NCI-H146 treated with DMSO at 0.1 percent for 48 hours (cell line): ENCODE measurements at regions not wholly inside any gene's neighbourhood (a gene's known extent, or its start where the extent isn't known, plus 50 kb on each side); places are given as distances from the start of the nearest gene placed in this dataset.
"Not testable (repeated sequence)": the region's sequence is repeated elsewhere in the genome, so short reads cannot be mapped to it uniquely, and the experiment has no call there.

Experiments
- DNase-seq: peaks from one replicate; lab custom pipeline; 2025; ENCODE audit not compliant: unreplicated experiment; lab: John Stamatoyannopoulos, UW

DNA sequence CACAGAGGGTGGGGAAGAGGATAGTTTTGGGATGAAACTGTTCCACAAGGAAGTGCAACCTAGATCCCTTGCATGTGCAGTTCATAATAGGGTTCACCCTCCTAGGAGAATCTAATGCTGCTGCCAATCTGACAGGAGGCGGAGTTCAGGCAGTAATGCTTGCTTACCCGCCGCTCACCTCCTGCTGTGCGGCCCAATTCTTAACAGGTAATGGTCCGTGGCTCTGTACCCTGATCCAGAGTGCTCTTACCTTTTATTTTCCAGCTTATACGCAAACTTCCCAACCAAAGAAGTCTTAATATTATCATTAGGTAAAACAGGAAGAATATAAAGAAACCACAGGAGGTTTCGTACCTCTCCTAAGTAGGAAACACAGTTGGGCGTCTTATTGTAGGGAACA lies 82.7 kb upstream of the CD302 start:
- DNase-seq = no peak

DNA sequence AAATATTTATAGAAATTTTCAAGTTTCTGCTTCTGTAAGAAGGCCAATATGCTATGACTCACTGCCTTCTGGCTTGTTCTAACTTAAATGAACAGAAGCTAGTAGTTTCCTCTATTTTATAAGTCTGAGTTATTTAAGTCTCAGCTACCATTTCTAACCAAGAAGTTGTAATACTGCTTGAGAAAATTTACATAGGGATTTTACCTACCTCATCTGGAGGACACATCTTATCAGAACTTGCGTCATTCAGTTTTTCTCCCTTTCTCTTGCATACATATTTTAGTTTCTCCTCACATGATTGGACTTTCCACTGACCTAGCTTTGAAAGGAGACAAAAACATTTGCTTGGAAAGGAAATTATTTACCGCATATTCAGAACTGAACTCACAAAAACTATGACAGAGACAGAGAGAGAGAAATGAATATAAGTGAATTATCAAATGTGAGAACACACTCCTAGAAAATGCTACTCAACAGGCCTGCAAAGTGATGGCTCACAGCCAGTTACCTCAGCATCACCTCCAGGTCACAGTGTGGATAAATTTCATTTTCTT lies 81.1 kb upstream of the CD302 start:
- no peak for DNase-seq

DNA sequence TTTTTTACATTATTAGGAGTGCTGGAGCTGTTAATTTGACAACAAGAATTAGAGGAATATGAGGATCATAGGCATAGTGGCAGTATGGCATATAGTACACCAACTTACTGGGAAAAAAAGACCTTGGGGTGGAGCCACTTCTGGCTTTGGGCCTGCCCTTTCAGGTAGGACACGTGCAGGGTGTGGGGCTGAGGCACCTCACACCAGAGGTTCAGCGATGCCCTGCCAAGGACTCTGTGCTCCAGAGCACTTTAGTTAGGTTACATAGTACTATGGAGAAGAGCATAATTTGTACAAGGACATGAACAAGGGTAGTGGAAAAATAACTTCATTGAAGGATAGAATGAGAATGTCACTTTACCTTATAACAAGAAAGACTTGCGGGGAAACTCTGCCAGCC lies 77.1 kb upstream of the CD302 start:
- no peak for DNase-seq

DNA sequence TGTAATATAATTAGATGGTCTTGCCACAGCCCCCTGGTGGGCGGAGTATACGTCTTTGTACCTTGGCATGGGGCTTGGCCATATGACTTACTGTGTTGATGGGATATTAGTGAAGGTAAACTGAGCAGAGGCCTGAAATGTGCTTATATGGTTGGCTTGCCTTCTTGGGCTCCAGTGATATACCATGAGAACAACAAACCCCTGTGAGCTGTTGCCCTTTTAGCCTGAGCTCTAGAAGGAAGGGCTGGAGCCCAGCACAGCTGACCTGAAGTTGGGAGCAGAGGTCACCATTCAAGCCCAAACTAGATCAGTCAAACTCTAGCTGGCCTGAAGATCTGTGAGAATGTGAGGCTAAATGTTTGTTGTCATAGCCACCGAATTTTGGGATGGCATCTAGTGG lies 75.2 kb upstream of the CD302 start:
- DNase-seq = no peak

DNA sequence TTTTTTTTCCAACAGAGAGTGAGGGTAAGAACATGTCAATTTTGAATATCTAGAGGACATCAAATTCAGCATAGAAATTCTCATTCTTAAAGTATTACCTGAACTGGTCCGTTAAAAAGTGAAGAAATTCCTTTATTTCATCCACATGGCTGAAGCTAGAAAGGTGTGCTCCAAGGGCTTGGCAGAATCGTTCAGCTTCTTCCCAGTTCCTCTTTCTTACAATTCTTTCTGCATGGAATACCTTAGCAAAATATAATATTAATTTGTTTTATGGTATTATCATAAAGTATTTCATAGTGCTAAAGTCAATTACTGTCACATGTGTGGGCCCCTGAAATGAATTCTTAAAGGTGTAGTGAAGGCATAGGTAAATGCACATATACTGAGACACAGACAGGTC lies 74.3 kb upstream of the CD302 start:
- DNase-seq = no peak

DNA sequence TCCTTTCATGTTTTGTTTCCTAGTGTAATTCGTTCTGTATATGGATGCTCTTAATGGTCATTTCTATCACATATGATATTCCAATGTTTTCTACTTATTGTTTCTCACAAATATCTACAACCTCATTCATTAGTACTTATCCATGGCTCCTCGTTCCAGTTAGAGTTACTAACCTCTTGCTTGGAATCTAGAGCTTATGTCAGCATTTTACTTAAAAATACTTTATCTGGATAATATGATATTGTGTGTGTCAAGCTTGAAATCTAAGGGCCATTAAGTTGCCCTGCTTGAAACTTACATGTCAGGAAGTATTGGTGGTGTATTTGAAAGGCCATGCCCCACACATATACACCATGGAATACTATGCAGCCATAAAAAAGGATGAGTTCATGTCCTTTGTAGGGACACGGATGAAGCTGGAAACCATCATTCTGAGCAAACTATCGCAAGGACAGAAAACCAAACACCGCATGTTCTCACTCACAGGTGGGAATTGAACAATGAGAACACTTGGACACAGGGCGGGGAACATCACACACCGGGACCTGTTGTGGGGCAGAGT lies 70.7 kb upstream of the CD302 start:
- DNase-seq = not testable (repeated sequence)

DNA sequence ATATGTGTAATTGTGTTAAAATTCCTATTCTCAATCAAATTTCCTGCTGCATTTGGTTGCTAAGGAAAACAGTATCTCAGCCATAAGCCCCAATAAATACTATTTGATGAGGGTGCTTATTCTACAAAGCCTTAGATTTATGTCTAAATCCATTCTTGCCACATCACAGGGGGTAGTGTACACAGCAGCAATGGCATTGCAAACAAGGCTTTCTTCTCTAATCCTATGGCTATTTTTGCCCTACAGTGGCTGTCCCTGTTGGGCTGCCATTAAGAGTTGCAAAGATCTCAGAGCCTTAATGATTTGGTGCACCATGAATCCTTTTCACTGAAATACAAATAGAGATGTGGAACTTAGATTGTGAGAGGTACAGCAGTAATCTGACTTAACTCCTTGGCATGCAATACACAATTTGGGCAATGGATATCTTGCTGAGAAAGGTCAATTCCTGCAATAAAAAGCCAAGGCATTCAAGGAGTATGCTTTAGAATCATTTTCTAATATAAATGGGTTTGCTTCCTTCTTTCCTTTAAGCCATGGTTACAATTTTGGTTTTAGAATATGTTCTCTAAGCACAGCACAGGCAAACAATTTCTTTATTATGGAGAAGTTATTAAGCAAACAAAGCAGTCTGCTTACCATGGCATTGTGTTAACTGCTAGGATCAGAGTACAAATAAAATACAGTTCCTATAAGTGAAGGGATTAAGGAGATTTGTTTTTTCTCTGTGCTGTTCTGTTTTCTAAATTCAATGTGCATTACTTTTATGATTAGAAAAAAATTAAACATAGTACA lies 69.8 kb upstream of the CD302 start:
- peak; percentile 74 for DNase-seq

DNA sequence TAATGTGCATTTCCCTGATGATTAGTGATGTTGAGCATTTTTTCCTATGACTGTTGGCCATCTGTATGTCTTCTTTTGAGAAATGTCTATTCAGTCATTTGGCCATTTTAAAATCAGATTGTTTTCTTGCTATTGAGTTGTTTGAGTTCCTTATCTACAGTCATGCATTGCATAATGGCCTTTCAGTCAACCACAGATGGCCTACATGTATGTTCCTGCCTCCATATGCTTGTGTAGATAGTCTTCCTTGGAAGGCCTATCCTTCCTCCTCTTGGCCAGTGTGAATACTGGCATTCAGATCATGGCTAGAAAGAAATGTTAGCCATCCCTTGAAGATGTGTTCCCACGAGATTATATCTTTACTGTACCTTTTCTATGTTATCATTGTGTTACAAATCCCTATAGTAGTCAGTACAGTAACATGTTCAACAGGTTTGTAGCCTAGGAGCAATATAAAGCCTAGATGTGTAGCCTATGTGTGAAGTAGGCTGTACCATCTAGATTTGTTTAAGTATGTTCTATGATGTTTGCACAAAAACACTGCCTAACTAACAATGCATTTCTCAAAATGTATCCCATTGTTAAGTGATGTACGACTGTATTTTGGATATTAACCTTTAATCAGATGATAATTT lies 65.6 kb upstream of the CD302 start:
- no peak for DNase-seq

DNA sequence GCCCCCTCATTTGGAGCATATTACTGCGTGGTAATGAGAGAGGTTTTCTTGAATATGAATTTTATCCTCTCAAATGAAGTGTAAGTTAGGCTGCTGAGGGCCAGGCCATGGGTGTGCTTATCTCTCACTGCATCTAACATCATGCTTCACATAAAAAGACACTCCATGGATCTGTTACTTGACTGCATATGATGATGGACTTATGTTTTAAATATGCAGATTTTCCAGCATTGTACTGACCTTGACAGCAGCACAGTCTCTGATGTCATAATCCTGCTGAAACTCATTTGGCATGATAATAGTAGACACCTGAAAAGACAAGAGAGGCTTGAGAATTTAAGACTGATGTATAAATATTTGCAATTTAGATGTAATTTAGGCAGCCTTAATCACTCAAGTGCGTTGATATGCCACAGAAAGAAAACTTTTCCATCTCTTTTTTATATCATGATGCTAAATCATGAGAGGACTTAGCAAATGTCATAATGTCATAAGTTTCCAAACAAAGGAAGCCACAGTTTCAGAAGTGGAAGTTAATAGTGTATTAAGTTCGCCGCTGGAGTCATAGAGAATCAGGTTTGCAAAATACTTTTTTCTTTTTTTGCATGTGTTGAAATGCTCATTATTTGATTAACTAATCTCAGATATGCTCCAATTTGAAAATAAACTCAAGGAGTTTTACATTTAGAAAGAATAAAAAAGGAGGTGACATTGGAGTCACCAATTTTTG lies 62.7 kb upstream of the CD302 start:
- DNase-seq = no peak

DNA sequence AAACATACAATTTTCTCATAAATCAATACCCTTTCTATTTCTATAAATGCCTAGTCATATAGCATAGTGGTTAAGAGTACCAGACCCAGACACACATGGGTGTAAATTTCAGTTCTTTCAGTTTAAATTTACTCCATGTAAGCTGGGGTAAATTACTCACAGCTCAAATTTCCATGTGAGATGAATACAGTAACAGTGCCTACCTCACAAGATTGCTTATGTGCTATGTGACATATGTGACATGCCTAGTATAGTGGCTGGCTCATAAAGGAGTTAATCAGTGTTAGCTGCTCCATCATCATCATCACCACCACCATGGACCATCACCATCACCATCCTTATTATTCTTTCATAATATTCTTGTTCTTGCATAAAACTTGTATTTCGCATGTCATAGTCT lies 61.6 kb upstream of the CD302 start:
- no peak for DNase-seq

DNA sequence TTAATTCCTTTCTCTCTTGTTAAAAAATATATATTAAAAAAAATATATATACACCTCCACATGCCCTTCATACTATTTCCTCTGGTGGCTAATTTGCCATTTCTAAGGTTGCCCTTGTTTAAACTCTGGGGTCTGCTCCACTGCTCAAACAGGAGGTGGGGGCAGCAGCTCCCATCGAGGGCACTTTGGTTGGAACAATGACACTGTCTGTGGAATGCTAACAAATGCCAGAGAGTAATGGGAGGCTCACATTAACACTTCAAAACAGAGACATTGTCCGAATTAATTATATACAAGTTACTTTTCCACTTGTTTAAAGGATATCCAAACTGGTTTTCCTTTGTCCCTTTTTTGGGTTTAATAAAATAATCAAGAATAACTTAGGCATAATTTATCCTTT lies 58.8 kb upstream of the CD302 start:
- no peak for DNase-seq

DNA sequence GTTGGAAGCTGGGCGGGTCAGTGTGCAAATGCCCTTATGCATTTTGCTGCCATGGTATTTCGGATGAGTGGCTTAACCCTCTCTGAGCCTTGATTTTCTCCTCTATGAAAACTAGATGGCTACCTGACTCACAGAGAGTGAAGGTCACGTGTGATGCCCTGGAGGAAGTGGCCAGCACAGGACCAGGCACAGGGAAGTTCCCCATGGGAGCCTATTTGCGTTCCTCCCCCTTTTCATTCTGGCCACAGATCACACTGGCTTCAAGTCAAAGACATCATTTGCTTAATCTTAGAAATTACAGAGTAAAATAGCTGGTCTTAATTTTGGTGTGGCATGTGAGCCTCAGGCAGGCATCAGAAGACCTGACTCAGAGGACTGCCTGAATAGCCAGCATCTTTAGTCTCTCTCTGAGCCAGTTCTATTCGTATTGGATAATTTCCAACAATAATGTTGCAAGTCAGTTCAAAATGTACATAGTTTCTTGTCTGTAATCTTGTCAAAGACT lies 57.6 kb upstream of the CD302 start:
- no peak for DNase-seq

DNA sequence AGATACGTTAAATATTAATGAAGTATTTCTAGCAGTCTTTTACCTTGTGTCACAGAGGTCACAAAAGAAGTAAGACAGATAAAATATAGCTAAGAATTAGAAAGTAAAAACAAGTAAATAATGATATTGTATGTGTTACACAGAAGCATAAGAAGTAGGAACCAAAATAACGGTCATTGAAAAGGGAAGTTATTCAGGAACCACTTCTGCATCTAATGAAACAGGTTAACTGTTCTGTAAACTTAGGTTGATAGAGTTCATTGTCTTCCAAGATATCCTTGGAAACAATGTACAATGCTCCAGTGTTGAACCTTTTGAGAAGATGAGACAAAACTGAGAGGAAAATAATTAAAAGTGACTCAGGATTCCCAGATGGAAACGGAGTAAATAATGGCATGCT lies 57.1 kb upstream of the CD302 start:
- no peak for DNase-seq

DNA sequence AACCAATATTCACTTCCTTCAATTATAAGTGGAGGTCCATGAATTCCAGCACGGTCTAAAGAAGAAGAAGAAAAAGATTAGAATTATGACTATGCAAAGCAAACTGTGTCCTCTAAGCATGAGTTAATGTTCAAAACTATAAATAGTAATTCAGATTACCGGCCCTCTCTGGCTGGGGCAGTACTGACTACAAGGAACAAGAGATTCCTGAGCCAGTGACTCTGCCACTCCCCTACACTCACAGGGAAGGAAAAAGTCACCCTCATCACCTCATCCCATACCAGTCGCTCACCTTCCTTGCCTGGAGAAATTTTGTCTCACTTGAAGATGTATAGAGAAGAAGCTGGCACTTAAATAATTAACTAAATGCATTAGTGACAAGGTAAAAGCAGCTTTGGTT lies 56.5 kb upstream of the CD302 start:
- DNase-seq = no peak

DNA sequence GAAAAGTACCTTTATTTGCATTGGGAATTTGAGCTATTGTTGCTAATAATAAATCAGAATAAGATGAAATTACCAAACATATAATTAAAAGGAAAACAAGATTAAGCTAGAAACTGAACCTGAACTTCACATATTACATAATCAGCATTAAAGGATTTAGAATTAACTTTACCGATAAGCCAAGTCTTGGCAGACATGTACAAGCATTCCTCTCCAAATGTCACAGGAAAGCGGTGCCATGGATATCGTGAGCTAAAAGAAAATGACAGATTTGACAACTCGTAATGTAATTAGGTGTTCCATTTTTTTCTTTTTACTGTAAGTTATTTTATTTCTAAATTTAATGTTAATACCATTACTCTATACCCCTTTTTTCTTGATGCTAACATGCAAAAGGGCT lies 55.1 kb upstream of the CD302 start:
- DNase-seq = no peak

DNA sequence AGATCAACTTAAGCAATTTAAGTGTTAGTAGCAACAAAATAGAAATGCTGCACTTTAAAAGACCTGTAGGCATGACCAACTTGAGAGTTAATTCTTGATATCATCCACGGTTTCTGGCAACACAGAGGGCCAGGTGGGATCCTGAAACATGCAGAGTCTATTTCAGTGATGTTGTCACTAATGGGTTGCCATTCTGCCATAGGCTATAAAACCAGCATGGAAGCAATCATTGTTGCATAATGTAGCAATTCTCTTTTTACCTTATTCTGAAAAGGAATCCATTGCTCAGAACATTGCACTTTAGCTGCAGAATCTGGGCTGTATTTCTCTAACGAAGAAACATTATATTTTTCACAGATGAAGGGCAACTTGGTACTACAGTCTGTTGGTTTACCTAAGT lies 53.9 kb upstream of the CD302 start:
- peak; percentile 53 for DNase-seq

DNA sequence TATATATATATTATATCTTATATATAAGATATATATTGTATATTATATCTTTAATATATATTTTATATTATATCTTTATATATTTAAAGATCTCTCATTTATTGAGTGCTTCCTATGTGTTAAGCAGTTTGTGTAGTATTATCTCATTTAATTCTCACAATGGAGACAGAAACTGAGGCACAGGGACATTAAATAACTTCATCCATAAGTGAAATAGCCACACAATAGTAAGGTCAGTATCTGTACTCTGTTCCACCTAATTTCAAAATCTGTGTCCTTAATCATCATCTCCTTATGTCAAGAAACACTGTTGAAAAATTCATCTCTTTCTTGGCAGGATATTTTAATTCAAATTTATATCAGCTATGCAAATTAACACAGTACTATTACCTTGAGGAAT lies 52.8 kb upstream of the CD302 start:
- DNase-seq = no peak

DNA sequence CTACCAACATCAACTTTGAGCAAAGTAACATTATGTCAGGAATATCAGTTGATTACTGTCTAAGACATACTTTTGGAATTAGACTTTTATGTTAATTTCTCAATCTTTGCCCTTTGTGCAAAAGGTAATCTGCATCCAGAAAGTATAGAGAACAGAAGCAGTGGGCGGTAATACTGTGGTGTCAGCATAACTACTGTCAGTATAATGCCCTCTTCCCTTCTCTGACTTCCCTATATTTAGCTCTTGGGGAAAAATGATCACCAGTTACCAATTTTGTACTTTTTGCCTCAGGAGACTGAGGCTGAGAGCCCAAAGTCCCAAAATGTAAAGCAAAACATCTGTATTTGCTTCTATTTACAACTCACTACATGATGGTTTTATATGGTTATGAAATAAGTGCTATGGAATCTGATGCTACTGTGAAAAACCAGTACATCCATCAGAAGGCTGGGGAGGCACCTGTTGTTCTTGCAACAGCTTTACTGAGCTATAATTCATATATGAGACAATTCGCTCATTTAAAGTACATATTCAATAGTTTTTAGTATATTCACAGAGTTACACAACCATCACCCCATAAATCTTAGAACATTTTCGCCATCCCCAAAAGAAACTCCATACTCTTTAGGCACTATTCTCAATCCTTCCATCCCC lies 51.3 kb upstream of the CD302 start:
- no peak for DNase-seq
